SU-DHL-6 (cell line): ENCODE measurements at regions not wholly inside any gene's neighbourhood (a gene's known extent, or its start where the extent isn't known, plus 50 kb on each side); places are given as distances from the start of the nearest gene placed in this dataset.

Experiments
- H2AFZ ChIP-seq: fragments of 200-600 bp; sonication (generic); 2 replicates; pipeline ENCODE4 v1.6.1; 2014; ENCODE audit warnings: low read depth, mild to moderate bottlenecking, moderate library complexity, mixed read lengths, antibody characterized with exemption, low read length; ENCODE audit not compliant: severe bottlenecking
- H3F3A ChIP-seq: fragments of 200-600 bp; shearing (Covaris generic); 2 replicates; pipeline ENCODE4 v1.6.0; 2016; ENCODE audit warnings: antibody characterized with exemption, mild to moderate bottlenecking; ENCODE audit not compliant: insufficient read depth
- H3K27ac ChIP-seq: fragments of 200-600 bp; sonication (generic); 2 replicates; pipeline ENCODE4 v1.5.1; 2016; ENCODE audit warnings: low read depth, mild to moderate bottlenecking, low read length, moderate library complexity, mixed read lengths
- H3K27me3 ChIP-seq: fragments of 200-600 bp; sonication (generic), shearing (Covaris generic); 2 replicates; pipeline ENCODE4 v1.6.0; 2014; ENCODE audit warnings: mild to moderate bottlenecking, low read length
- H3K36me3 ChIP-seq: fragments of 200-600 bp; sonication (generic); 2 replicates; pipeline ENCODE4 v1.6.1; 2014; ENCODE audit warnings: mild to moderate bottlenecking, low read length, mixed read lengths
- H3K4me2 ChIP-seq: fragments of 300-600, 200-600 bp; shearing (Covaris generic), sonication (generic); 2 replicates; pipeline ENCODE4 v1.6.0; 2014; ENCODE audit warnings: low read length, low read depth, mild to moderate bottlenecking; ENCODE audit not compliant: poor library complexity, severe bottlenecking
- H3K4me3 ChIP-seq: fragments of 200-600 bp; sonication (generic); 2 replicates; pipeline ENCODE4 v1.5.1; 2014; ENCODE audit warnings: antibody characterized with exemption, low read length, mild to moderate bottlenecking, mixed read lengths; ENCODE audit not compliant: insufficient read depth, poor library complexity, severe bottlenecking
- H3K79me2 ChIP-seq: fragments of 200-600 bp; sonication (generic); 2 replicates; pipeline ENCODE4 v1.6.1; 2014; ENCODE audit warnings: mild to moderate bottlenecking, low read length, moderate library complexity; ENCODE audit not compliant: insufficient read depth
- H3K9ac ChIP-seq: fragments of 200-600 bp; sonication (generic); 2 replicates; pipeline ENCODE4 v1.7.0; 2014; ENCODE audit warnings: mild to moderate bottlenecking, low read length
- H3K9me2 ChIP-seq: fragments of 200-600 bp; sonication (generic); replicated peaks from 2 replicates; pipeline ENCODE4 v1.6.1; 2014; ENCODE audit warnings: low read length; ENCODE audit not compliant: insufficient read depth
- H3K9me3 ChIP-seq: fragments of 200-600 bp; sonication (generic); 2 replicates; pipeline ENCODE4 v1.6.1; 2014; ENCODE audit warnings: low read length, mixed read lengths; ENCODE audit not compliant: insufficient read depth
- H4K20me1 ChIP-seq: fragments of 200-600 bp; sonication (generic); 2 replicates; pipeline ENCODE4 v1.6.1; 2014; ENCODE audit warnings: low read depth, mild to moderate bottlenecking, antibody characterized with exemption, low read length, moderate library complexity, mixed read lengths
- EZH2phosphoT487 ChIP-seq: fragments of 200-600 bp; sonication (generic), shearing (Covaris generic); conservative IDR thresholded peaks from 2 replicates; pipeline ENCODE4 v1.6.1; 2018; ENCODE audit warnings: mild to moderate bottlenecking, antibody characterized with exemption, low read length, moderate library complexity, mixed read lengths
- TF ChIP-seq, protein P1 (sequence below): fragments of 200-600 bp; sonication (generic); IDR thresholded peaks from one replicate; pipeline ENCODE4 v1.5.1; 2017; ENCODE audit warnings: antibody characterized with exemption, mild to moderate bottlenecking, low read length, moderate library complexity; ENCODE audit not compliant: insufficient read depth, poor library complexity, severe bottlenecking

GRCh38 chr2:41877114-41877678 is 170.6 kb upstream of the PKDCC start:
- no peaks in the 10 kb centered on the region for H3K9me2 ChIP-seq
- no peak for TF ChIP-seq EZH2phosphoT487
- TF ChIP-seq, protein P1, sequence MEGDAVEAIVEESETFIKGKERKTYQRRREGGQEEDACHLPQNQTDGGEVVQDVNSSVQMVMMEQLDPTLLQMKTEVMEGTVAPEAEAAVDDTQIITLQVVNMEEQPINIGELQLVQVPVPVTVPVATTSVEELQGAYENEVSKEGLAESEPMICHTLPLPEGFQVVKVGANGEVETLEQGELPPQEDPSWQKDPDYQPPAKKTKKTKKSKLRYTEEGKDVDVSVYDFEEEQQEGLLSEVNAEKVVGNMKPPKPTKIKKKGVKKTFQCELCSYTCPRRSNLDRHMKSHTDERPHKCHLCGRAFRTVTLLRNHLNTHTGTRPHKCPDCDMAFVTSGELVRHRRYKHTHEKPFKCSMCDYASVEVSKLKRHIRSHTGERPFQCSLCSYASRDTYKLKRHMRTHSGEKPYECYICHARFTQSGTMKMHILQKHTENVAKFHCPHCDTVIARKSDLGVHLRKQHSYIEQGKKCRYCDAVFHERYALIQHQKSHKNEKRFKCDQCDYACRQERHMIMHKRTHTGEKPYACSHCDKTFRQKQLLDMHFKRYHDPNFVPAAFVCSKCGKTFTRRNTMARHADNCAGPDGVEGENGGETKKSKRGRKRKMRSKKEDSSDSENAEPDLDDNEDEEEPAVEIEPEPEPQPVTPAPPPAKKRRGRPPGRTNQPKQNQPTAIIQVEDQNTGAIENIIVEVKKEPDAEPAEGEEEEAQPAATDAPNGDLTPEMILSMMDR = no peak
- H3K9ac ChIP-seq = no peak overlapping the region
- no peaks in the 10 kb centered on the region for H3K79me2 ChIP-seq
- no peak overlapping the region for H3K4me2 ChIP-seq
- no peaks in the 10 kb centered on the region for H4K20me1 ChIP-seq
- no peaks in the 10 kb centered on the region for H3K36me3 ChIP-seq
- no peak overlapping the region for H3K27ac ChIP-seq
- no peaks in the 10 kb centered on the region for H3K27me3 ChIP-seq
- H3K4me3 ChIP-seq = no peak overlapping the region
- no peaks in the 10 kb centered on the region for H3F3A ChIP-seq
- no peaks in the 10 kb centered on the region for H3K9me3 ChIP-seq
- H2AFZ ChIP-seq = no peak overlapping the region

GRCh38 chr2:41878056-41878455 is 169.8 kb upstream of the PKDCC start:
- H3K27ac ChIP-seq = no peak overlapping the region
- no peak overlapping the region for H3K9ac ChIP-seq
- H3K36me3 ChIP-seq = no peaks in the 10 kb centered on the region
- H3K4me2 ChIP-seq = no peak overlapping the region
- no peaks in the 10 kb centered on the region for H3K79me2 ChIP-seq
- no peaks in the 10 kb centered on the region for H3K9me3 ChIP-seq
- H2AFZ ChIP-seq = no peak overlapping the region
- no peak overlapping the region for H3K4me3 ChIP-seq
- no peaks in the 10 kb centered on the region for H3K27me3 ChIP-seq
- no peaks in the 10 kb centered on the region for H4K20me1 ChIP-seq
- no peaks in the 10 kb centered on the region for H3F3A ChIP-seq
- H3K9me2 ChIP-seq = no peaks in the 10 kb centered on the region
- TF ChIP-seq, protein P1 = no peak
- TF ChIP-seq EZH2phosphoT487 = no peak

GRCh38 chr2:41878716-41879234 is 169.0 kb upstream of the PKDCC start:
- H2AFZ ChIP-seq = no peak overlapping the region
- H3K9ac ChIP-seq = no peak overlapping the region
- H3K36me3 ChIP-seq = no peaks in the 10 kb centered on the region
- H4K20me1 ChIP-seq = no peaks in the 10 kb centered on the region
- no peak for TF ChIP-seq EZH2phosphoT487
- TF ChIP-seq, protein P1 = no peak
- H3K9me2 ChIP-seq = no peaks in the 10 kb centered on the region
- H3F3A ChIP-seq = no peaks in the 10 kb centered on the region
- H3K27me3 ChIP-seq = no peaks in the 10 kb centered on the region
- no peak overlapping the region for H3K4me3 ChIP-seq
- no peak overlapping the region for H3K27ac ChIP-seq
- H3K79me2 ChIP-seq = no peaks in the 10 kb centered on the region
- no peak overlapping the region for H3K4me2 ChIP-seq
- H3K9me3 ChIP-seq = no peaks in the 10 kb centered on the region
